HL-60 (cell line): ENCODE measurements at regions not wholly inside any gene's neighbourhood (a gene's known extent, or its start where the extent isn't known, plus 50 kb on each side); places are given as distances from the start of the nearest gene placed in this dataset.

Source experiments
- GABPA ChIP-seq: IDR thresholded peaks from 2 replicates; pipeline ENCODE4 v1.6.1; 2012; ENCODE audit warnings: low read depth
- POLR2AphosphoS5 ChIP-seq: IDR thresholded peaks from 2 replicates; pipeline ENCODE4 v1.6.1; 2012; ENCODE audit warnings: low read depth
- TF ChIP-seq, protein P1 (sequence below): IDR thresholded peaks from one replicate; pipeline ENCODE4 v1.5.1; 2011; ENCODE audit warnings: low read length, control low read depth, inconsistent platforms; ENCODE audit not compliant: insufficient read depth

DNA sequence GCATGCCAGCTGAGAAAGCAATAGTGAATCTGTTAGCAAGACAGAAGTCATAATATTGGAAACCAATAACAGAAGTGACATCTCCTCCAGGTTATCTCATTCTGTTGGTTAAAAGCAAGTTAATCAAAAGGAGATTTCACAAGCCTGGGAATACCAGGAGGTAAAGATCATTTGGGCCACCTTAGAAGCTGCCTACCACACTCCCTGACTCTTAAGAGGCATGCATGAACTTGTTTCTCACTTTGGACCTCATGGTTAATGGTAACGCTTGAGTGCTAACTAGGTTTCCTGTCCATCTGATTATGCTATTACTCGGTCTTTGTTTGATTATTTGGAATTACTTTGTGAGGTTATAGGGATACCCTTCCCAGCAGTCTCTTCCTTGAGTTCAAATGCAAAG lies 650.8 kb upstream of the SGO1 start:
- TF ChIP-seq, protein P1, sequence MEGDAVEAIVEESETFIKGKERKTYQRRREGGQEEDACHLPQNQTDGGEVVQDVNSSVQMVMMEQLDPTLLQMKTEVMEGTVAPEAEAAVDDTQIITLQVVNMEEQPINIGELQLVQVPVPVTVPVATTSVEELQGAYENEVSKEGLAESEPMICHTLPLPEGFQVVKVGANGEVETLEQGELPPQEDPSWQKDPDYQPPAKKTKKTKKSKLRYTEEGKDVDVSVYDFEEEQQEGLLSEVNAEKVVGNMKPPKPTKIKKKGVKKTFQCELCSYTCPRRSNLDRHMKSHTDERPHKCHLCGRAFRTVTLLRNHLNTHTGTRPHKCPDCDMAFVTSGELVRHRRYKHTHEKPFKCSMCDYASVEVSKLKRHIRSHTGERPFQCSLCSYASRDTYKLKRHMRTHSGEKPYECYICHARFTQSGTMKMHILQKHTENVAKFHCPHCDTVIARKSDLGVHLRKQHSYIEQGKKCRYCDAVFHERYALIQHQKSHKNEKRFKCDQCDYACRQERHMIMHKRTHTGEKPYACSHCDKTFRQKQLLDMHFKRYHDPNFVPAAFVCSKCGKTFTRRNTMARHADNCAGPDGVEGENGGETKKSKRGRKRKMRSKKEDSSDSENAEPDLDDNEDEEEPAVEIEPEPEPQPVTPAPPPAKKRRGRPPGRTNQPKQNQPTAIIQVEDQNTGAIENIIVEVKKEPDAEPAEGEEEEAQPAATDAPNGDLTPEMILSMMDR, result no peak
- TF ChIP-seq GABPA, result no peak
- no peak for TF ChIP-seq POLR2AphosphoS5
